Stimulated activated CD8-positive, alpha-beta memory T cell treated with anti-CD3 and anti-CD28 coated beads, Interleukin-15, amount 100 ng/mL, for 4 hours (primary cell): ENCODE measurements at regions not wholly inside any gene's neighbourhood (a gene's known extent, or its start where the extent isn't known, plus 50 kb on each side); places are given as distances from the start of the nearest gene placed in this dataset.

ENCODE experiments used
- DNase-seq, 2 donors: peaks; one replicate each; pipeline ENCODE4 v3.0.0-alpha.2; 2020; ENCODE audit warnings: low read depth in 2 of 2

GRCh38 chr20:39876976-39877635, 811.9 kb downstream of the MAFB start:
- DNase-seq, result no peak

DNA sequence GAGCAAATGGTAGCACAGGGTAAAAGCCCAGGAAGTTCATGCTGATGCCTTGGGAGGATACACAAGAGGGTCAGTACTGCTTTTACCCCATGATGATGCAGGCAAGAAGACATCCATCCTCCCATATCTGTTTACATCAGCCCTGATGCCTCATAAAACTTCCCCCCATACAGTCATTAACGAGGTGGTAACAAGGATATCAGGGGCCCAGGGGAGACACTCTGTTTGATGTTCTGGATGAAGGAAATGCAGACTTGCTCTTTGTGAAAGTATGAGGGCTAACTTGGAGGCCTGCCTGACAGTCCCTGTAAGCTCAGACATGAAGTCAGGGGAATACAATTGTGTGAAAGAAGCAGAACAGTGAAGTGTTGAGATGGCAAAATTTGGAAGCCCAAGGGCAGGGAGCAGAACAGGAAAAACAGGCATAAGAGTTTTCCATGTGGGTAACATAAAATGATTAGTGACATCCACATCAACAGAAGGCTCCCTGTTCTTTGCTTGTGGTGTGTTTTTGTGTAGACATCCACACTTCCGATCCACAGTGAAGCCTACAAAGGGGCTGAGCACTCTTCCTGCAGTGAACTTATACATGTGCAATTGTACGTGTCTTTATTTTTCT, 813.4 kb downstream of the MAFB start:
- DNase-seq, result no peak

GRCh38 chr20:39874049-39874893, 814.8 kb downstream of the MAFB start:
- DNase-seq, result no peak

DNA sequence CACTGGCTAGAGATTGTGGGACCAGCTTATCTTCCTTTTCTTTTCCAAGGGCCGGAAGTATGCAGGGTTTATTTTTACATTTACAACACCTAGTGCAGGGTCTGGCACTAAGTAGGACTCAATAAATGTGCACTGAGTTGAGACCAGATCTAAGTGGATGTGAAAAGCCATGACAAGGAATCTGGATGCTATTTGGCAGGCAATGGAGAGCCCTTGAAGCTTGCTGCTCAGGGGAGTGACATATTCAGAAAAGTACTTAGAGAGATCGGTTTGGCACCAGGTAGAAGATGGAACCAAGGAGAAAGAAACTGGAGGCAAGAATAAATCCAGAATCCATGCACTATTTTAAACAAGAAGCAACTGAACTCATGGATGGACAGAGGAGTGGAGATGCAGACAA, 815.8 kb downstream of the MAFB start:
- no peak for DNase-seq

- no peak for DNase-seq
These were observed 818.0 kb downstream of the MAFB start for GRCh38 chr20:39871013-39871412.

DNA sequence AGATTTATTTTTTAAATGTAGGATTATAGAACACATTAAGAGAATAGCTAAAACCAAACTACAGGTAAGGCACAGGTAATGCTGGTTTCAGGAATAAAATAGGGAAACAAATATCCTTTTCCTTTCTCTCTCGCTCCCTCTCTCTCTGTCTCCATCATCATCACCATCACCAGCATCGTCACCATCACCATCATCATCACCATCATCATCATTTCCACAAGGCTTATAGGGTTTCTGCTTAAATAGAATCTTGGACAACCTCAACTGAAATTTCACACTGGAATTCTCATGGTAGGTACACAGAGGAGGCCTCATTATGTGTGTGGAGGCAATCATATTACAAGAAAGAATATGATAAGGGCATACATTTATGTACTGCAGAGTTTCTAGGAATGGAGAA, 823.6 kb downstream of the MAFB start:
- no peak for DNase-seq

DNA sequence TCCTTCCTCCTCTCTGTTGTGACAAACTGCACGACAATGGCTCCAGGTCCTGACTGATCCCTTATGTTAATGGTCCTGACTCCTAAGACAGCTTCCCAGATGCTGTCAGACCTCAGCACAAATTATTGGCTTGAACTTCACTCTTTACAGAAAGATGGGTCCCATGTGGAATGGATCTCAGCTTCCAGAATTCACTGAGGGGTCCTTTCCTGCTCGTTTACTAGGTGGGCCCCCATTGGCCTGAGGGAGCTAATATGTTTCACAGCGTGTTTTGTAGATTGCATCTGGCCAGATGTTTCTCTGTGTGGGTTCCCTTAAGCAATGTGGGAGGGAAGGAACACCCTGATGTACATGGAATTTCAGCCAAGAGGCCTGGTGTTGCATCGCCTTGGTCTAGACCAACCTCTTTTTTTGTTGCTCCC, 826.6 kb downstream of the MAFB start:
- DNase-seq, result no peak

- DNase-seq, result no peak
These were observed 827.7 kb downstream of the MAFB start for GRCh38 chr20:39861381-39861780.

GRCh38 chr20:39857835-39858234, 831.2 kb downstream of the MAFB start:
- no peak for DNase-seq

DNA sequence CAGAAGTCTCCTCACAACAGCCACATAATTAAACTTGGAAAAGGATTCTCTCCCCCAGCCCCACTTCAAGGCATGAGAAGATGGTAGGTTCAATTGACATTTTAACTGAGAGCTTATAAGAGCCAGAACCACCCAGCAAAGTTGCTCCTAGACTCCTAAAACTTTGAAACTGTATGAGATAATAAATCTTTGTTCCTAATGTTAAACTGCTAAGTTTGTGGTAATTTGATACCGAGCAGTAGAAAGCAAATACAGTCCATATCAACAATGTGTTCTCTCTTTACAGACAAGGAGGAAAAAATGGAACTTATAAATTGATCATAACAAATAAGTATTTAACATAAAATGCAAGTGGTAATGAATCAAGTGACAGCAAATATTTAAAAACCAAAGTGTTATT, 831.8 kb downstream of the MAFB start:
- DNase-seq, result no peak

GRCh38 chr20:39855799-39856198, 833.2 kb downstream of the MAFB start:
- no peak for DNase-seq

DNA sequence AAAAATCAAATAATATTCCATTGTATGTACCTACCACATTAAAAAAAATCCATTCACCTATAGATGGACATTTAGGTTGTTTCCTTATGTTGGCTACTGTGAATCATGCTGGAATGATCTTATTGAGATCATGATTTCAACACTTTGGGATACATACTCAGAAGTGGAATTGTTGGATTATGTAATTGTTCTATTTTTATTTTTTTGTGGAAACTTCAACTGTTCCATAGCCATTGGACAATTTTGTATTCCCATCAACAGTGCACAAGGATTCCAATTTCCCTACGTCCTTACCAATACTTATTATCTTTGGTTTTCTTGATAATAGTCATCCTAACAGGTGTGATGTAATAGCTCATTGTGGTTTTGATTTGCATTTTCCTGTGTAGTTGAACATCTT, 834.0 kb downstream of the MAFB start:
- no peak for DNase-seq

DNA sequence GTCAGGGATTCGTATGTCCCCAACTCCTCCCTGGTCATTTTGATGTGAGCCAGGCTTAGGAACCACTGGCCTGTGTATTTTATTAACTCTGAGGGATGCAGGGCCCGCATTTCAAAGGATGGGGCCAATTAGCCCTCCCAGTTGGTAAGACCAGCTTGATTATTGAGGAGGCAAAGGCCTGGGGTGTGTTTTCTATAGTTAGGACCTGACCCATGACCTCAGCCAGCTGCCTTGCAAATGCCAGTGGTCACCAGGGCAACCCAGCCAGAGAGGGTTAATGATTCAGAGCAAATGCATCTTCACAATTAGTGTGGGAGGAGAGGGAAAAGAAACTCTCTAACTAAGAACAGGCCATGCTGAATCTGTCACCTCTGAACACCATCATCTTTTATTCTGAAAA, 835.4 kb downstream of the MAFB start:
- no peak for DNase-seq

GRCh38 chr20:39853050-39853449, 836.0 kb downstream of the MAFB start:
- no peak for DNase-seq

DNA sequence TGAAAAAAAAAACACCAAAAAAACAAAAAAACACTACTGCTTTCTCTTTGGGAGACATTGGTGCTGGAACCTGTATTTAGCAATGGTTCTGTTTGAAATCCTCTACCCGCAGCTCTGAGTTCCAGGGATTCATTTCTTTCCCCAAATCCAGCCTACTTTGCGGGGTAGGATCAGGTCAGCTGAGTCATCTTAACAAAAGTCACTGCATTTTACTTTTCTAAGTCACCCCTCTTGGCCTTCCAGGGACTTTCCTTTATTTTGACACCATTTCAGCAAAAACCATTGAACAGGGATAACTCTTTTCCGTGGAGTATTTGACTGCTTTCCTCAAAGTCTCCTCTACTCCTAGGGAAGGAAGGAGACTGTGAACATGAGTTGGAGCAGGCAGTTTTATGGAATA, 837.6 kb downstream of the MAFB start:
- DNase-seq, result no peak

DNA sequence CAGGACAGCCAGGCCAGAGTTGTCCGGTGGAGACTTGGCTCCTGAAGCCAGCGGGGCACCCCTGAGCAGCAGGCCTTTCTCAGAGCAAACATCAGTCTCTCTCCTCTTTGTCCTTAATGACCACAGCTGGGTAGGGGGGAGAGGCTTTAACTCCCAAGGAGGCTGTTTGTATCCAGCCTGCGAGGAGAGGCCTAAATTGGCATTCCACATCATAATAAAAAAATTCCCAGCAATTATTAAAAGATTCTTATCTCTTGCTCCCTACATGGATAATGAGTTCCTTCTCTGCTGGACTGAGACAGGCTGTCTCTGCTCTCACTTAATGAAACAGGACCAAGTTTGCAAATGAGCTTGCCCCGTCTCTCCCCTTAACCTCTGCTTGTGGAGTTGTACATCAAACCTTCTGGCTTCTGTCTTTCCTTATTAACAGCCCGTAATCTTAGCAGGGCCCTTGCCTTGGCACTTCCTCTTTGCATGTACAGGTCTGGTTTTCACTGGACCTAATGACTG, 838.2 kb downstream of the MAFB start:
- no peak for DNase-seq

DNA sequence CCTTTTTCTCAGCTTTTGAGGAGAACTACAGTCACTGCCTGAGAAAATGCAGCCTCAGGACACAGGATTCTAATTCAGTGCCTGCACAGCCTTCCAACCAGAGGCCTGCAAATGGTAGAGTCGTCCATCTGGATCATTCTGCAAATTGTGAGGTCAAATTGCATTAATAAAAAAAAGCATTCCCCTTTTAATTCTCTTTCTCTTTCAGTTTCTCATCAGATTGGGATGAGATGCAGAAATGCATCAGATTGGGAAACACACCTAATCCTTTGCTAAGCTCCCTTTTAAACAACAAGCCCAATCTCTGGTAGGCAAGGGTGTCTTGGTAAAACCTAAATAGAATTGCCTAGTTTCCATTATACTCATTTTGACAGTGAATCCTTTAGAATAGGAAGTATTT, 838.8 kb downstream of the MAFB start:
- no peak for DNase-seq

DNA sequence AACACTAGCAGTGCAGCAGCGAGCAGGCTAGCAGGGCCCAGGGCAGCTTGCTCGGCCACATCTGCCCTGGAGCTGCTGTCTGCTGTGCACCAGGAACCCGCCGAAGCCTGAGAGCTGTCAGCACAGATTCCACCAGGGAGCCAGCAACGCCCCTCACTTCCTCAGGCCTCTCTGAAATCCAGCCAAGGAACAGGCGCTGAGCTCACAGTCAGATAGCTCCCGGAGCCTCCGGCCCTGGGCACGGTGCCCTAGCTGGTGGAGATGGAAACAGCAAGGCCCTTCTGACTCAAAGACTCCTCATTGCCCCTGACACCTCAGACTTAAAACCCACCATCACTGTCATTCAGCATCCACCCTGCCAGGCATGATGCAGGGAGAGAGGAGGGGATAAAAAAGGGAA, 839.4 kb downstream of the MAFB start:
- DNase-seq, result no peak

- no peak for DNase-seq
These were observed 839.9 kb downstream of the MAFB start for GRCh38 chr20:39849171-39849570.

- no peak for DNase-seq
These were observed 849.5 kb downstream of the MAFB start for GRCh38 chr20:39839399-39840119.

DNA sequence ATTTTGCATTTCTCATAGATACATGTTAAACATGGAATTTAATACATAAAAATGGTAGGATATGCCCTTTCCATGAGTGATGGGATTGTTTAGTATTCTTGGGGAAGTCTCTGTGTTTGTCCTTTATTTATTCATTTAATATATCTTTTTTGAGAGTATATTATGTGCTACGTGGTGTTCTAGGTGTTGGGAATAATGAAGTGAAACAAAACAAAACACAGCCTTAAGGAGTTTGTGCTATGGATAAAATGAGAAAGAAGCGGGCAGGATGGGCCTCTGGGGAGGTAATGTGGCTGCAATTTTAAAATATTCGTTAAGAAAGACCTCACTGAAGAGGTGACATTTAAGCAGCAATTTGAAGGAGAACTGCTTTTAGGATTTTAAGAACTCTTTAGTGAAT, 851.5 kb downstream of the MAFB start:
- no peak for DNase-seq
